BJ (cell line): ENCODE measurements at regions not wholly inside any gene's neighbourhood (a gene's known extent, or its start where the extent isn't known, plus 50 kb on each side); places are given as distances from the start of the nearest gene placed in this dataset.
"Not testable (repeated sequence)": the region's sequence is repeated elsewhere in the genome, so short reads cannot be mapped to it uniquely, and the experiment has no call there.

Source experiments
- CTCF ChIA-PET: fragments of 350-600 bp; formaldehyde crosslinking; extraction: SDS; loops from one replicate; lab custom pipeline; 2021; ENCODE audit warnings: antibody characterized with exemption, inconsistent platforms; lab: Yijun Ruan, JAX
- POLR2A ChIA-PET: fragments of 300-600 bp; sonication (Branson Sonifier 250); formaldehyde crosslinking; extraction: SDS; loops from one replicate; lab custom pipeline; 2021; ENCODE audit warnings: antibody characterized with exemption; lab: Charles Lee
- DNase-seq: peaks from one replicate; pipeline ENCODE4 v3.0.0-alpha.2; 2011; ENCODE audit warnings: low read depth
- H3K27me3 ChIP-seq: 2 replicates; pipeline ENCODE4 v1.6.0; 2011; ENCODE audit warnings: low read length; ENCODE audit not compliant: control insufficient read depth, insufficient read depth
- H3K36me3 ChIP-seq: 2 replicates; pipeline ENCODE4 v1.5.1; 2011; ENCODE audit warnings: low read length; ENCODE audit not compliant: control insufficient read depth, insufficient read depth
- H3K4me3 ChIP-seq: 2 replicates; pipeline ENCODE4 v1.5.1; 2011; ENCODE audit warnings: low read depth, mild to moderate bottlenecking, control low read depth, low read length
- TF ChIP-seq, protein P1 (sequence below): IDR thresholded peaks from 2 replicates; pipeline ENCODE4 v1.5.1; 2011; ENCODE audit warnings: low read depth, mild to moderate bottlenecking, control low read depth, inconsistent platforms, low read length, moderate library complexity; ENCODE audit not compliant: insufficient read depth

DNA sequence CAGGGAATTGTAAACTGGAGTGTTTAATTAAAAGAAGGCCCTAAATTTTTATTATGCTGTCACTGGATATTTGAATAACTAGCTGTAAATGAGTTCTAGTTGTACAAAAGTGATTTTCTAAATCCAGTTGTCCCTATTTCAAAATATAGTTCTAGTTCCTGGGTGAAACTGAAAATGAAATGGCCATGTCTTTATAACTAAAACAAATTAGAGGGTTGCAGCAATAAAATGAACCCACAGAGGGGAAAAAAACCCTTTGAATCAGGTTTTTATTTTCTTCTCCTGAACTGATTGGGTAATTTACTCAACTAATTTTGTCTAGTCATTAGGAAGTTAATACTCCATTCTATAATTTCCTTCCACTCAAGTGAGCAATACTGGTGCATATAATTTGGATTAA lies 55.6 kb upstream of the MAP4K3 start:
- TF ChIP-seq, protein P1, sequence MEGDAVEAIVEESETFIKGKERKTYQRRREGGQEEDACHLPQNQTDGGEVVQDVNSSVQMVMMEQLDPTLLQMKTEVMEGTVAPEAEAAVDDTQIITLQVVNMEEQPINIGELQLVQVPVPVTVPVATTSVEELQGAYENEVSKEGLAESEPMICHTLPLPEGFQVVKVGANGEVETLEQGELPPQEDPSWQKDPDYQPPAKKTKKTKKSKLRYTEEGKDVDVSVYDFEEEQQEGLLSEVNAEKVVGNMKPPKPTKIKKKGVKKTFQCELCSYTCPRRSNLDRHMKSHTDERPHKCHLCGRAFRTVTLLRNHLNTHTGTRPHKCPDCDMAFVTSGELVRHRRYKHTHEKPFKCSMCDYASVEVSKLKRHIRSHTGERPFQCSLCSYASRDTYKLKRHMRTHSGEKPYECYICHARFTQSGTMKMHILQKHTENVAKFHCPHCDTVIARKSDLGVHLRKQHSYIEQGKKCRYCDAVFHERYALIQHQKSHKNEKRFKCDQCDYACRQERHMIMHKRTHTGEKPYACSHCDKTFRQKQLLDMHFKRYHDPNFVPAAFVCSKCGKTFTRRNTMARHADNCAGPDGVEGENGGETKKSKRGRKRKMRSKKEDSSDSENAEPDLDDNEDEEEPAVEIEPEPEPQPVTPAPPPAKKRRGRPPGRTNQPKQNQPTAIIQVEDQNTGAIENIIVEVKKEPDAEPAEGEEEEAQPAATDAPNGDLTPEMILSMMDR = no peak
- ChIA-PET POLR2A (no interaction called here), CTCF (interaction anchor here (0.9 to 1.2 kb wide), 2 partner anchors 8 to 20 kb away, joined by 3 read pairs; no protein-coding TSS in a partner anchor)
- Histone ChIP-seq H3K36me3 (no peaks in the 10 kb centered on the region), H3K27me3 (no peaks in the 10 kb centered on the region), H3K4me3 (no peak overlapping the region)
- no peak for DNase-seq

DNA sequence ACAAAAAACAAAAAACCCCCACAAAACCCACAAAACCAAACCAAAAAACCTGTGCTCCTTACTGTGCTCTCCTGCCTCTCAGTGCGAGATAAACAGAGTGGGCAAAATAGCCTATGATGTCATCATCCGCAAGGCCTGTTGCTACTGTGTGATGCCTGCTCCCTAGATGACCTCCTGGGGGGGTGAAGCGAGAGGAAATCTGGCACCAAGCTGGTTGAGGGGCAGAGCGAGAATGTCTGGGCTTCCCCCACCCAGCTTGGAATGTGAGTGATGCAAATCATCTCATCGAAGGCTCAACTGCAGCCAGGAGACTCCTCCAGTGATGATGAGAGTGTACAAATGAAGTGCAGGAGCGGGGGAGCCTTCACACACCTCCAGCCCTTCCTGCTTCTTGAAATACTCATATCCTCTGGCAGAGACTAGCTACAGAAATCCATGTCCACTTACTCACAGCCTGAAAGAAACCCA lies 57.7 kb upstream of the MAP4K3 start:
- ChIA-PET POLR2A (no interaction called here), CTCF (interaction anchor here (0.6 to 1.2 kb wide), 5 partner anchors 18 to 115 kb away, joined by 3 to 4 read pairs (median 4); no protein-coding TSS in a partner anchor)
- peak; percentile 96 for DNase-seq

DNA sequence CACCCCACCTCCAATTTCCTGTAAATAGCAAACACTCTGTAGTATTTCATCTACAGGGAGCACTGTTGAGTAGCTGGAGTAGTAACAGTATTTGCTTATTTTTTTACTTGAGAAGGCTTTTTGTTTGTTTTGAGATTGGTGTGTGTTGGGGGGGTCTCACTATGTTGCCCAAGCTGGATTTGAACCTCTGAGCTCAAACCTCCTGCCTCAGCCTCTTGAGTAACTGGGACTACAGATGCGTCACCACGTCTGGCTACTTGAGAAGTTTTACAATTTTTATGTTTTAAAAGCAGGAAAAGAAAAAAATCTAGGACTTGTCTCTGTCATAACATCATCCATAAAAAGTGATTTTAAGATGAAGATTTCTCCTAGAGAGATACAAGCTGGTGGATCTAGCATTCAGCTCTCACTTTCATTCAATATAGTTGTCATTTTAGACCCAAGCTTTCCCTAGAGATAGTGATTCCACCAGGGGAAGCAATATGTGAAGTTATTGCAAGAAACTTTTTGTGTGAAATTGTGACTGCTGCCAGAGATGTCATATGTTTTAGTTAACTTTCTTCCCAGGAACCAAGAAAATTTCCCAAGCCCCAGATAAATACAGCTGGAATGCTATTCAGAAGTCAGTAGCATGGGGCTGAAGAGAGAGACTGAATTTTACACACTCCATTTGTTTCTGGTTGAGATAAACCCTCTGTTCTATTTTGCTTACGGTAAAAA lies 60.2 kb upstream of the MAP4K3 start:
- CTCF ChIA-PET = interaction anchor here (0.6 to 2.3 kb wide), 2 partner anchors 16 to 58 kb away, joined by 3 to 8 read pairs; no protein-coding TSS in a partner anchor
- no peak for DNase-seq
- no peaks in the 10 kb centered on the region for H3K36me3 ChIP-seq
- H3K4me3 ChIP-seq = no peak overlapping the region
- POLR2A ChIA-PET = no interaction called here
- TF ChIP-seq, protein P1 = no peak
- no peaks in the 10 kb centered on the region for H3K27me3 ChIP-seq

More for the DNA sequence above, 57.7 kb upstream of the MAP4K3 start:
- H3K36me3 ChIP-seq = no peaks in the 10 kb centered on the region
- H3K4me3 ChIP-seq = no peak overlapping the region
- TF ChIP-seq, protein P1 = no peak
- H3K27me3 ChIP-seq = no peaks in the 10 kb centered on the region

DNA sequence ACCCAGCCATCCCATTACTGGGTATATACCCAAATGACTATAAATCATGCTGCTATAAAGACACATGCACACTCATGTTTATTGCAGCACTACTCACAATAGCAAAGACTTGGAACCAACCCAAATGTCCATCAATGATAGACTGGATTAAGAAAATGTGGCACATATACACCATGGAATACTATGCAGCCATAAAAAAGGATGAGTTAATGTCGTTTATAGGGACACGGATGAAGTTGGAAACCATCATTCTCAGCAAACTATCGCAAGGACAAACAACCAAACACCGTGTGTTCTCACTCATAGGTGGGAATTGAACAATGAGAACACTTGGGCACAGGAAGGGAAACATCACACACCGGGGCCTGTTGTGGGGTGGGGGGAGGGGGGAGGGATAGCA lies 61.1 kb upstream of the MAP4K3 start:
- H3K36me3 ChIP-seq, H3K27me3 ChIP-seq, H3K4me3 ChIP-seq, DNase-seq, POLR2A ChIA-PET: not testable (repeated sequence)
- CTCF ChIA-PET = interaction anchor here (2.3 kb wide), 1 partner anchor 15 kb away, joined by 8 read pairs; no protein-coding TSS in a partner anchor

DNA sequence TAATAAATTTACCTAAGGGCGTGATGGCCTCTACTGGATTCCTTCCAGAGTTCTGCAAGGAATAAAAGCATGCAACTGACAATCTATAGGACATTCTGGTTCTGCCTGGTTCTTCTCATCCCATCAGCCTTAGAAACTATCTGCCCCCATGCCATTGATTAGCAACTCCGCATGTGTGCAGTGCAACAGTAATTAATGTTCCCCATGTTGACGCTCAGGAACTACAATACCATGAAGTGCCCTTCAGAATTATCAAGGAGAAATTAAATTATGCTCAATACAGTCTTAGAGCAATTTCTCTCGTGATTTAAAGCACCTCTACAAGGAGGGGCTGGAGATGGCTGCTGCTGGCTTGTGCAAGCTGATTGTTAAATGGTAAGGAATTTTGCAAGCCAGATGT lies 61.7 kb upstream of the MAP4K3 start:
- TF ChIP-seq, protein P1 = no peak
- ChIA-PET CTCF (no interaction called here), POLR2A (no interaction called here)
- H3K4me3 ChIP-seq = no peak overlapping the region
- no peaks in the 10 kb centered on the region for H3K36me3 ChIP-seq
- no peak for DNase-seq
- H3K27me3 ChIP-seq = no peaks in the 10 kb centered on the region
